Lower leg skin (tissue), 3 donors: ENCODE measurements at regions not wholly inside any gene's neighbourhood (a gene's known extent, or its start where the extent isn't known, plus 50 kb on each side); places are given as distances from the start of the nearest gene placed in this dataset.

Experiments used
- CTCF ChIP-seq, 3 donors: fragments of 450-650 bp; IDR thresholded peaks; one replicate each; pipeline ENCODE4 v1.5.1; 2016; ENCODE audit warnings: antibody characterized with exemption in 3 of 3, mild to moderate bottlenecking in 3 of 3, moderate library complexity in 2 of 3
- POLR2A ChIP-seq, 2 donors: fragments of 450-650 bp; IDR thresholded peaks; one replicate each; pipeline ENCODE4 v1.6.1; 2016 to 2017; ENCODE audit warnings: antibody characterized with exemption in 2 of 2, mild to moderate bottlenecking in 1 of 2, moderate library complexity in 1 of 2

- TF ChIP-seq CTCF (IDR thresholded peaks at IDR 0.05) (no peak), POLR2A (IDR thresholded peaks at IDR 0.05) (no peak)
Measured at GRCh38 chrX:10842646-10843045, 222.3 kb upstream of the MID1 start.
